ENCODE measurements at regions not wholly inside any gene's neighbourhood (a gene's known extent, or its start where the extent isn't known, plus 50 kb on each side); places are given as distances from the start of the nearest gene placed in this dataset.
"Not testable (repeated sequence)": the region's sequence is repeated elsewhere in the genome, so short reads cannot be mapped to it uniquely, and the experiment has no call there.

DNA sequence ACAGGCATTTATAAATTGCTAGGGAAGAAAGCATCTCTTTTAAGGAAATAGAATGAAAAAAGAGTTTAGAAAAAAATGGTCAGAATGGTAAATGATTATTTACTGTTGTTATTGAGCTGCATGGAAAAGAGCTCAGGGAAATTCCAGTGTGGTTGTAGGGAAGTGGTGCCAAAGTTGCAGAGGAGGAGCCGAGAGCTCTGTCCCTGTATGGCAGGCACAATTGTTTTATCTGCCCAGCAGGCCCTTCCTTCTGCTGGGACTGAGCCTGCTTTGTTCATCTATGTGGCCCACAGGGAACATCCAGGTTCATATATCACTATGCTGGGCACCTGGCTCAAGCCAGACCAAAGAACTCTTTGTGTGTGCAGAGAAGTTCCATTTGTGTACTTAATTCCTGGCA, 80.8 kb upstream of the AGAP1 start:
- DNase-seq, result no peak

GRCh38 chr2:235414422-235414821, 79.4 kb upstream of the AGAP1 start:
- no peak for DNase-seq

DNA sequence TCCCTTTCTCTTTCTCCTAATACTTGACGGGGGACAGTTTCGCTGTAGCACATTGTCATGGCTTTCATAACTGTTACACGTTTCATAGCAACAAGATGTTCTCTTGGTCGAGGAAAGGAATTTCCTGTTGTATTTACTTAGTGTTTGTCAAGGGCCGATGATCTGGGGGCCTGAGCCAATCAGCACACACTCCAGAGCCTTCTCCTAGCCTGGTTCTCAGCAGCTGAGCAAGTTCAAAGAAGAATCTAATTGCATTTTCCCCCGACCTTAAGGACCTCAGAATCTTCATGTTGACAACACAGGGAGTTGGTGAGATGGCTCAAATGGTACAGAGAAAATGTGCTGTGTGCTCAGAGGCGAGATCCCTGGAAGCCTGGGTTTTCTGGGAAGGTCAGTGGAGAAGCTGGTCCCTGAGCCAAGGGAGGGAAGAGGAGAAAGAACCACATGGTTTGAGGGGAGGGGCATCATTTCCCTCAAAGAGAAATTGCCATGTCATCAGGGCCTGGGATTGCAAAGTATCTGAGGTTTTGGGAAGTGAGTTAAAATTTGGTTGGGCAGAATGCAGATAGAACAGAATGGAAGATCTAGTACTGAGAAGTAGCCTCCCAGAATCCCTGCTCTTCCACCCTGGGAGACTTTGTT, 76.9 kb upstream of the AGAP1 start:
- no peak for DNase-seq

GRCh38 chr2:235418918-235419317, 74.9 kb upstream of the AGAP1 start:
- no peak for DNase-seq

GRCh38 chr2:235419996-235420395, 73.8 kb upstream of the AGAP1 start:
- no peak for DNase-seq

GRCh38 chr2:235421618-235422017, 72.2 kb upstream of the AGAP1 start:
- no peak for DNase-seq

GRCh38 chr2:235430366-235431083, 63.3 kb upstream of the AGAP1 start:
- DNase-seq, result no peak

- no peak for DNase-seq
Measured at GRCh38 chr2:235432741-235433520, 60.9 kb upstream of the AGAP1 start.

DNA sequence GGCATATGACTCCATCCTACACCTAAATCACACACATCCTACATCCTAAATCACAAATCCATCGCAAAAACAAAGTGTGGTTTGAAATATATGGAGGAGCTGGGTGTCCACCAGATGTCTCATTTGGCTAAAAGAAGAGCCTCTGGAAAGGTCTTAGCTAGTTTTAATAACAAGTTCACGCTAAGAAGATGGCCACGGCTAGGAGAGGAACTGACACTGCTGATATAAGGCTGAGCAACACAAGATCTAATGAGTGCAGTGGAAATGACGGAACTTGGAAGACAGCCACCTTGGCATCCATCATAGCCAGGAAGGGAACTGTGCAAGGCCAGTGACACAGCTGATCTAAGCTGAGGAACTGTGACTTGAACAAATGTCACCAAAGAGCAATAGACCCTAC, 60.0 kb upstream of the AGAP1 start:
- no peak for DNase-seq

- no peak for DNase-seq
Measured at GRCh38 chr2:235439959-235440662, 53.7 kb upstream of the AGAP1 start.

- DNase-seq, result not testable (repeated sequence)
Measured at GRCh38 chr2:235443580-235443979, 50.3 kb upstream of the AGAP1 start.
